Activated CD8-positive, alpha-beta memory T cell treated with anti-CD3 and anti-CD28 coated beads for 36 hours (primary cell): ENCODE measurements at regions not wholly inside any gene's neighbourhood (a gene's known extent, or its start where the extent isn't known, plus 50 kb on each side); places are given as distances from the start of the nearest gene placed in this dataset.

Experiments used
- CTCF ChIA-PET: fragments of 350-600 bp; sonication (Branson Sonifier 250); formaldehyde crosslinking; loops from one replicate; lab custom pipeline; 2021; ENCODE audit warnings: antibody characterized with exemption; lab: Charles Lee
- POLR2A ChIA-PET: fragments of 350-600 bp; sonication (Branson Sonifier 250); formaldehyde crosslinking; loops from one replicate; lab custom pipeline; 2021; ENCODE audit warnings: antibody characterized with exemption; lab: Charles Lee

- POLR2A ChIA-PET = no interaction called here
Observed at GRCh38 chr6:82022614-82023129, 224.9 kb downstream of the IBTK start.

GRCh38 chr6:82017773-82018172 is 229.8 kb downstream of the IBTK start:
- CTCF ChIA-PET = no interaction called here

More at GRCh38 chr6:82022614-82023129, 224.9 kb downstream of the IBTK start:
- CTCF ChIA-PET = no interaction called here

GRCh38 chr6:82017288-82017687 is 230.3 kb downstream of the IBTK start:
- POLR2A ChIA-PET = no interaction called here
- CTCF ChIA-PET = no interaction called here

More at GRCh38 chr6:82017773-82018172, 229.8 kb downstream of the IBTK start:
- POLR2A ChIA-PET = no interaction called here

- ChIA-PET CTCF (no interaction called here), POLR2A (no interaction called here)
Observed at GRCh38 chr6:82015526-82015925, 232.0 kb downstream of the IBTK start.

- CTCF ChIA-PET = no interaction called here
- POLR2A ChIA-PET = no interaction called here
Observed at GRCh38 chr6:82015043-82015442, 232.5 kb downstream of the IBTK start.

DNA sequence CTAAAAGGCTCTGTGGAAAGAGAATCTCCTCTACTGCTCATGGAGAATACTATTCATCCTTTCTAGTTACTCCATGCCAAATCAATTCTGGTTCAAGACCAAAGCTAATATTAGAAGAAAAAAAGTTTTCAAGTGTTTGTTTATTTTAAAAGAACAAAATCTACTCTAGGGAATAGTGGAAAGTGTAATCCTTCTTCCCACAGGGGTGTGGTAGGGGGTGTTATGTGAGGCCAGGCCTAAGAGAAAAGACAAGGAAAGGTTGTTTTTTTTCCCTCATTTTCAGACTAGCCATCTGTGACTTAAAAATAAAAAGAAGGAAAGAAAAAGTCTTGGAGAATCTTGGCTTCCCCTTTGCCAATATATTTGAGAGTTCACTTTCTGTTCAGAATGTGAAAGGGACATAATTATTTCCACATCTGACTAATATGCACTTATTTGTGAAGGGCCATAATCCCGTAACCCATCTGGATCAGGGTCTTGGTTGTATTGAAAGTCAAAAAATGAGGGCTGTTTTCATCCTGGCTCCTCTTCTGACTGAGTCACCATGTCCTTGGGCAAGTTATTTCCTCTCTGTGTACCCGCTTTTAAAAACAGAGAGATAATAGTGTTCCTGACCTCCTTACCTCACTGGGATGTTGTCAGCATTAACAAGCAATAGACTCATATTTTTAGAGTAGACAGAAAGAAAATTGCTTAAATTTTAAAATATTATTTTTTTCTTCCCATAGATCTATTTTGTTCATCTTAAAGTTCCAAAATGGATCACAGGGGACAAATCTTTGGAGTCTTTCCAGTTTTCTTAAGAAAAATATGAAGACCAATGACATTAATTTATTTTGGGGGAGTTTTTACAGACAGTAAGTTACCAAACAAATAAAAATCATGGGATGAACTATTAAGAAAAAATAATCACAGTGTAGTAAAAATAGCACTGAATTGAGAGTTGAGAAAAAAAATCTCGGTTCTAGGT is 233.7 kb downstream of the IBTK start:
- ChIA-PET CTCF (no interaction called here), POLR2A (no interaction called here)

DNA sequence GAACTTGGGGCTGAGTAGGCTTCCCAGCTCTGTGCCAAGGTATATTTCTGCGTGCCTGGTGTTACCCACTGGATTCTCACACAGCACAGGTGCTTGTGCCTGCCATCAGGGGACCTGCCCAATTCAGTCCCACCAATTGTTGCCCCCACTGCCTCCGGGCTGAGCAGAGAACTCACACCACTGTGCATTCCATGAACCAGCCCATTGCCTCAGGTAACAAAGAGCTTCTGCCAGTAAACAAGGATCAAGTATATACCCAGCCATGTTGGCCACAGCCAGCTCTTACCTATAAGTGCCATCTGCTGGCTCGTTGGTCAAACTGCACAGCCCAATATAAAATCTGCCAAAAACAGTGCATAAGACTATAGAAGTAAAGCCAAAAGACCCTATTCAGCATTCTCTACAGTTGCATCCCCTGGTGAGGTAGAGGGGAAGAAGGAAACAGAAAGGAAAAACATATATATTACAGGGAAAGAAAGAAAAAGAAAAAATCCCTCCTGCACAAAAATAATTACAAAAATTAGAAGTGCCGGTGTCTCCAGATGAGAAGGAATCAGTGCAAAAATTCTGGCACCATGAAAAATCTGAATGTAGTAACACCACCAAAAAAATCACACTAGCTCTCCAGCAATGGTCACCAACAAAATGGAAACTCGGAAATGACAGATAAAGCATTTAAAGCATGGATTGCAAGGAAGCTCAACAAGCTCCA is 241.4 kb downstream of the IBTK start:
- ChIA-PET CTCF (no interaction called here), POLR2A (no interaction called here)

- POLR2A ChIA-PET = no interaction called here
- CTCF ChIA-PET = no interaction called here
Observed at GRCh38 chr6:82000551-82000950, 247.0 kb downstream of the IBTK start.

- ChIA-PET POLR2A (no interaction called here), CTCF (no interaction called here)
Observed at GRCh38 chr6:81999826-82000225, 247.3 kb upstream of the TENT5A start.

DNA sequence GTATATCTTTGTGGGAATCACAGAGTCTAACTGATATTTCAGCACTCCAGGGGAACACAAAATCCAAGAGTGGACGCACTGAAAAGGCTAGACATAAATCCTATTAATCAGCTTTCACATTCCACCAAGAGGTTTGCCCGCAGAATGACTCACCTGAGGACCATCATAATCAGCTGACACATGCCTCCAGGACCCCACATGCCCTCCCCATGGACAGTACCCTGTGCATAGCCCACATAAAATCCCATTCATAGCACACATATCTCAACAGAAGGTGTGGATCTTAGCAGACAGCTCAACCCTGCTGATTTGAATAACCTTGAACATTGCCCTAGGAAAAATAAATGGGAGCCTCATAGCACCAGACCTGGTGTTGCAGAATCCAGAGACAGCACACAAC is 246.8 kb upstream of the TENT5A start:
- ChIA-PET CTCF (no interaction called here), POLR2A (no interaction called here)

DNA sequence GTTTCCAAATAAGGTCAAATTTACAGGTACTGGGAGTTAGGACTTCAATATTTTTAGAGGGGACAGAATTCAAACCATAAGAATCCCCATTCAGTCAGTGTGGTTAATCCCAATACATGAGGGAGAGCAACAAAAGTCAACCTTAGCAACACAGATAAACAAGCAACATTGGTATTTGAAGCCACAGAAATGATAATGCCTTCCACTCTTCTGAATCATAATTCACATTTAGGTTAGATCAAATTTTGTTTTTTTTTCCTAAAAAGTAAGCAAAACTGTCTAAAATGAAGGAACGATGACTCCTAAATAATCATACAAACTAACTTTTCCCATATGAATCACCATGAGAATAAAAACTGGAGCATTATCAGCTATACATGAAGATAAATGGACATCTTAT is 246.0 kb upstream of the TENT5A start:
- POLR2A ChIA-PET = no interaction called here

GRCh38 chr6:81997090-81997926 is 244.8 kb upstream of the TENT5A start:
- POLR2A ChIA-PET = no interaction called here
- CTCF ChIA-PET = no interaction called here

More for the DNA sequence above, 246.0 kb upstream of the TENT5A start:
- CTCF ChIA-PET = no interaction called here

DNA sequence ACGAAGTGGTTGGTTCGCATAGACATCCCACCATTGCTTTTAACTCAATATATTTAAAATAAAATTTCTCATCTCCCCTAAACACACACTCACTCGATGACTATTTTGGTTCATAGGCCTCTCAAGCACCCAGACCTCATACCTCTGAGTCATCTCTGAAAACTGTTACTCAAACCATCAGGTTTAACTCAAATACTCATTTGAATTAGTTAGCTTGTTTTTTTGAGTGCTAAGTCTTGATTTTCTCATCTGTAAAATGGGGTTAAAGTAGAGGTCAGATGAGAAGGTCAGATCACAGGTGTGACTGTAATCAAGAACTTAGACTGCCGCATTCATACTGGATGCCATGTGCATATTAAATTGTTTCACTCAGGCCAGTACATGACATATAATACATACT is 243.9 kb upstream of the TENT5A start:
- CTCF ChIA-PET = no interaction called here
- POLR2A ChIA-PET = no interaction called here

- ChIA-PET POLR2A (no interaction called here), CTCF (no interaction called here)
Observed at GRCh38 chr6:81995548-81996289, 243.2 kb upstream of the TENT5A start.

GRCh38 chr6:81988871-81989270 is 236.4 kb upstream of the TENT5A start:
- CTCF ChIA-PET = no interaction called here
- POLR2A ChIA-PET = no interaction called here

DNA sequence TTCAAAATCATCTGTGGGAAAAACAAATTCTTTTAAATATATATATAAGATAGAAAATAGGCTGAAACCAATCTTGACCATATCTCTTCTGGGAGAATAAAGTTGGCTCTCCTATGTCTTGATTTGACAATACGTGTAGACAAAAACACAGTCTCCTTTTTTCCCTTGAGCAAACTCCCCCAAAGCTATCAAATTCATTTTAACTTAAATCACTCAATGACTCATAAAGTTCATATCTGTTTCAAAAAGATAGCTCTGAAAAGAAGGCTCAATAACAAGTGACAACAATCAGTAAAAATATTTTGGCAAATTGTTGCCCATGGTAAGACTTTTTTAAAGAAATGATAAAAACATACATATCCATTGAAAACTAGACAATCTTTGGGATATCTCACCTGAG is 236.0 kb upstream of the TENT5A start:
- ChIA-PET POLR2A (no interaction called here), CTCF (no interaction called here)

DNA sequence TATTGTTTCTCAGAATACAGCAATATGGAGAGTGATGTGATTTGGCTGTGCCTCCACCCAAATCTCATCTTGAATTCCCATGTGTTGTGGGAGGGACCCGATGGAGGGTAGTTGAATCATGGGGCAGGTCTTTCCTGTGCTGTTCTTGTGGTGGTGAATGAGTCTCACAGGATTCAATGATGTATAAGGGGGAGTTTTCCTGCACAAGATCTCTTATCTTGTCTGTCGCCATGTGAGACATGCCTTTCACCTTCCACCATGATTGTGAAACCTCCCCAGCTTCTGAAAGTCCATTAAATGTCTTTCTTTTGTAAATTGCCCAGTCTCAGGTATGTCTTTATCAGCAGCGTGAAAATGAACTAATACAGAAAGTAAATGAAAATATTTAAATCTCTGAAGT is 234.8 kb upstream of the TENT5A start:
- CTCF ChIA-PET = no interaction called here

GRCh38 chr6:81985191-81985590 is 232.7 kb upstream of the TENT5A start:
- POLR2A ChIA-PET = no interaction called here
- CTCF ChIA-PET = no interaction called here

More for the DNA sequence above, 234.8 kb upstream of the TENT5A start:
- POLR2A ChIA-PET = no interaction called here

DNA sequence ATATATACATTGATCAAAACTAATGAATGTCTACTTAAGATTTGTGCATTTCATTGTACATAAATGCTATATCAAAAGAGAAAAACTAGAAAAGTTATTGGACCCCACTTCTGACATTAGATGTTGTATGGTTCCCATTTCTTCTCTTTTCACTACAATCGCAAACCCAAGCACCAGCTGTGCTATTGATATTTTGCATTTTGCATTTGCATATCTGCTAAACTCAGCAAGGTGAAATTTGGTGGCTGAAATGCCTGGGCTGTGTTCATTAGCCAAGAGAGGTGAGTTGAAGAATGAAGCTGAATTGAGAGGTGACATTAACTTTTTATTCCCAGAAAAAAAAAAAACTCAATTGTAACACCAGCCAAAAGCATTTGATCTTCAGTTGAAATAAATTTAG is 232.1 kb upstream of the TENT5A start:
- CTCF ChIA-PET = no interaction called here

More for the DNA sequence above, 232.1 kb upstream of the TENT5A start:
- POLR2A ChIA-PET = no interaction called here
